ENCODE measurements at regions not wholly inside any gene's neighbourhood (a gene's known extent, or its start where the extent isn't known, plus 50 kb on each side); places are given as distances from the start of the nearest gene placed in this dataset.

GRCh38 chr9:3773362-3774060, 247.7 kb upstream of the RFX3 start:
- Histone ChIP-seq H3K27me3 (ENCODE audit: control insufficient read depth, insufficient read depth, low read length) (peaks cover 2% of the 10 kb centered on the region), H3K27ac (ENCODE audit: low read length) (no peak overlapping the region), H3K36me3 (ENCODE audit: control insufficient read depth, insufficient read depth, low read length) (no peaks in the 10 kb centered on the region), H3K4me3 (ENCODE audit: low read length) (no peak overlapping the region), H3K9me3 (ENCODE audit: control insufficient read depth, low read depth, low read length) (no peaks in the 10 kb centered on the region), H3K4me1 (ENCODE audit: control insufficient read depth, insufficient read depth, low read length) (peaks cover 4% of the 10 kb centered on the region)
- DNase-seq, result no peak
- WGBS (ENCODE audit: insufficient coverage, low lambda C conversion rate), result no CpG with 5 or more reads among the region's 6 CpGs

GRCh38 chr9:3769646-3770045, 243.8 kb upstream of the RFX3 start:
- H3K27me3 ChIP-seq (ENCODE audit: control insufficient read depth, insufficient read depth, low read length), result peaks cover 2% of the 10 kb centered on the region
- no peak overlapping the region for H3K4me3 ChIP-seq (ENCODE audit: low read length)
- WGBS (ENCODE audit: insufficient coverage, low lambda C conversion rate), result no CpG with 5 or more reads among the region's 4 CpGs
- no peak for DNase-seq
- no peaks in the 10 kb centered on the region for H3K4me1 ChIP-seq (ENCODE audit: control insufficient read depth, insufficient read depth, low read length)
- no peak overlapping the region for H3K27ac ChIP-seq (ENCODE audit: low read length)
- H3K36me3 ChIP-seq (ENCODE audit: control insufficient read depth, insufficient read depth, low read length), result no peaks in the 10 kb centered on the region
- no peaks in the 10 kb centered on the region for H3K9me3 ChIP-seq (ENCODE audit: control insufficient read depth, low read depth, low read length)

- H3K4me1 ChIP-seq (ENCODE audit: control insufficient read depth, insufficient read depth, low read length), result no peaks in the 10 kb centered on the region
- H3K4me3 ChIP-seq (ENCODE audit: low read length), result no peak overlapping the region
- peaks cover 2% of the 10 kb centered on the region for H3K27me3 ChIP-seq (ENCODE audit: control insufficient read depth, insufficient read depth, low read length)
- no peaks in the 10 kb centered on the region for H3K9me3 ChIP-seq (ENCODE audit: control insufficient read depth, low read depth, low read length)
- no peaks in the 10 kb centered on the region for H3K36me3 ChIP-seq (ENCODE audit: control insufficient read depth, insufficient read depth, low read length)
- H3K27ac ChIP-seq (ENCODE audit: low read length), result no peak overlapping the region
- DNase-seq, result no peak
- no CpG with 5 or more reads among the region's 5 CpGs for WGBS (ENCODE audit: insufficient coverage, low lambda C conversion rate)
Measured at GRCh38 chr9:3768712-3769457, 243.1 kb upstream of the RFX3 start.

GRCh38 chr9:3768286-3768685, 242.5 kb upstream of the RFX3 start:
- Histone ChIP-seq H3K27me3 (ENCODE audit: control insufficient read depth, insufficient read depth, low read length) (peaks cover 2% of the 10 kb centered on the region), H3K27ac (ENCODE audit: low read length) (no peak overlapping the region), H3K9me3 (ENCODE audit: control insufficient read depth, low read depth, low read length) (no peaks in the 10 kb centered on the region), H3K4me3 (ENCODE audit: low read length) (no peak overlapping the region), H3K4me1 (ENCODE audit: control insufficient read depth, insufficient read depth, low read length) (no peaks in the 10 kb centered on the region), H3K36me3 (ENCODE audit: control insufficient read depth, insufficient read depth, low read length) (no peaks in the 10 kb centered on the region)
- no peak for DNase-seq
- 100% methylated on average over 1 of the region's 5 CpGs for WGBS (ENCODE audit: insufficient coverage, low lambda C conversion rate)

GRCh38 chr9:3762076-3762475, 236.3 kb upstream of the RFX3 start:
- no peaks in the 10 kb centered on the region for H3K27me3 ChIP-seq (ENCODE audit: control insufficient read depth, insufficient read depth, low read length)
- no peaks in the 10 kb centered on the region for H3K36me3 ChIP-seq (ENCODE audit: control insufficient read depth, insufficient read depth, low read length)
- H3K4me3 ChIP-seq (ENCODE audit: low read length), result no peak overlapping the region
- H3K9me3 ChIP-seq (ENCODE audit: control insufficient read depth, low read depth, low read length), result no peaks in the 10 kb centered on the region
- WGBS (ENCODE audit: insufficient coverage, low lambda C conversion rate), result no CpG with 5 or more reads among the region's 3 CpGs
- no peak for DNase-seq
- H3K4me1 ChIP-seq (ENCODE audit: control insufficient read depth, insufficient read depth, low read length), result no peaks in the 10 kb centered on the region
- no peak overlapping the region for H3K27ac ChIP-seq (ENCODE audit: low read length)

- Histone ChIP-seq H3K27me3 (ENCODE audit: control insufficient read depth, insufficient read depth, low read length) (no peaks in the 10 kb centered on the region), H3K9me3 (ENCODE audit: control insufficient read depth, low read depth, low read length) (no peaks in the 10 kb centered on the region), H3K4me3 (ENCODE audit: low read length) (no peak overlapping the region), H3K27ac (ENCODE audit: low read length) (no peak overlapping the region), H3K4me1 (ENCODE audit: control insufficient read depth, insufficient read depth, low read length) (no peaks in the 10 kb centered on the region), H3K36me3 (ENCODE audit: control insufficient read depth, insufficient read depth, low read length) (no peaks in the 10 kb centered on the region)
- DNase-seq, result no peak
- no CpG with 5 or more reads among the region's 4 CpGs for WGBS (ENCODE audit: insufficient coverage, low lambda C conversion rate)
Measured at GRCh38 chr9:3760031-3760430, 234.2 kb upstream of the RFX3 start.

GRCh38 chr9:3758816-3759576, 233.2 kb upstream of the RFX3 start:
- 63% methylated on average over 1 of the region's 5 CpGs for WGBS (ENCODE audit: insufficient coverage, low lambda C conversion rate)
- Histone ChIP-seq H3K4me3 (ENCODE audit: low read length) (no peak overlapping the region), H3K27me3 (ENCODE audit: control insufficient read depth, insufficient read depth, low read length) (no peaks in the 10 kb centered on the region), H3K36me3 (ENCODE audit: control insufficient read depth, insufficient read depth, low read length) (no peaks in the 10 kb centered on the region), H3K4me1 (ENCODE audit: control insufficient read depth, insufficient read depth, low read length) (no peaks in the 10 kb centered on the region), H3K27ac (ENCODE audit: low read length) (no peak overlapping the region), H3K9me3 (ENCODE audit: control insufficient read depth, low read depth, low read length) (no peaks in the 10 kb centered on the region)
- no peak for DNase-seq

- Histone ChIP-seq H3K4me1 (ENCODE audit: control insufficient read depth, insufficient read depth, low read length) (no peaks in the 10 kb centered on the region), H3K27me3 (ENCODE audit: control insufficient read depth, insufficient read depth, low read length) (no peaks in the 10 kb centered on the region), H3K36me3 (ENCODE audit: control insufficient read depth, insufficient read depth, low read length) (no peaks in the 10 kb centered on the region), H3K4me3 (ENCODE audit: low read length) (no peak overlapping the region), H3K27ac (ENCODE audit: low read length) (no peak overlapping the region), H3K9me3 (ENCODE audit: control insufficient read depth, low read depth, low read length) (no peaks in the 10 kb centered on the region)
- WGBS (ENCODE audit: insufficient coverage, low lambda C conversion rate), result 100% methylated on average over 2 of the region's 3 CpGs
- DNase-seq, result no peak
Measured at GRCh38 chr9:3756071-3756470, 230.3 kb upstream of the RFX3 start.

- Histone ChIP-seq H3K4me1 (ENCODE audit: control insufficient read depth, insufficient read depth, low read length) (no peaks in the 10 kb centered on the region), H3K27me3 (ENCODE audit: control insufficient read depth, insufficient read depth, low read length) (no peaks in the 10 kb centered on the region), H3K9me3 (ENCODE audit: control insufficient read depth, low read depth, low read length) (no peaks in the 10 kb centered on the region), H3K27ac (ENCODE audit: low read length) (no peak overlapping the region), H3K4me3 (ENCODE audit: low read length) (no peak overlapping the region), H3K36me3 (ENCODE audit: control insufficient read depth, insufficient read depth, low read length) (no peaks in the 10 kb centered on the region)
- 100% methylated on average over 1 of the region's 2 CpGs for WGBS (ENCODE audit: insufficient coverage, low lambda C conversion rate)
- DNase-seq, result no peak
Measured at GRCh38 chr9:3751125-3751758, 225.4 kb upstream of the RFX3 start.

- no peaks in the 10 kb centered on the region for H3K36me3 ChIP-seq (ENCODE audit: control insufficient read depth, insufficient read depth, low read length)
- H3K4me3 ChIP-seq (ENCODE audit: low read length), result no peak overlapping the region
- no peaks in the 10 kb centered on the region for H3K27me3 ChIP-seq (ENCODE audit: control insufficient read depth, insufficient read depth, low read length)
- no peak overlapping the region for H3K27ac ChIP-seq (ENCODE audit: low read length)
- no peaks in the 10 kb centered on the region for H3K9me3 ChIP-seq (ENCODE audit: control insufficient read depth, low read depth, low read length)
- DNase-seq, result no peak
- H3K4me1 ChIP-seq (ENCODE audit: control insufficient read depth, insufficient read depth, low read length), result no peaks in the 10 kb centered on the region
- WGBS (ENCODE audit: insufficient coverage, low lambda C conversion rate), result no CpG with 5 or more reads among the region's 5 CpGs
Measured at GRCh38 chr9:3750321-3750720, 224.5 kb upstream of the RFX3 start.

Data from large intestine (tissue), 3 donors.